H1 (cell line): ENCODE measurements at regions not wholly inside any gene's neighbourhood (a gene's known extent, or its start where the extent isn't known, plus 50 kb on each side); places are given as distances from the start of the nearest gene placed in this dataset.

Experiments
- CHD7 ChIP-seq: fragments of 300-600 bp; sonication (generic); IDR thresholded peaks from 2 replicates; pipeline ENCODE4 v1.7.1; 2012; ENCODE audit warnings: low read length, moderate library complexity, mild to moderate bottlenecking, inconsistent platforms; ENCODE audit not compliant: insufficient replicate concordance
- PHF8 ChIP-seq: fragments of 200-600 bp; sonication (generic); conservative IDR thresholded peaks from 2 replicates; pipeline ENCODE4 v1.7.1; 2012; ENCODE audit warnings: low read depth, mild to moderate bottlenecking, inconsistent platforms, low read length, moderate library complexity
- RFX5 ChIP-seq: IDR thresholded peaks from 2 replicates; pipeline ENCODE4 v1.6.1; 2011; ENCODE audit warnings: low read depth, low read length, improper control_type of control experiment, borderline replicate concordance

- TF ChIP-seq CHD7 (no peak), PHF8 (no peak), RFX5 (no peak)
These were observed 1092.7 kb downstream of the BRD1 start (continued) for GRCh38 chr22:48734961-48735360.
